Trophoblast cell (in vitro differentiated cells and primary cell): ENCODE measurements at regions not wholly inside any gene's neighbourhood (a gene's known extent, or its start where the extent isn't known, plus 50 kb on each side); places are given as distances from the start of the nearest gene placed in this dataset.

Experiments
- DNase-seq, 2 donors: peaks; one replicate each; pipeline ENCODE4 v3.0.0-alpha.2; 2016
- H2AFZ ChIP-seq: 2 replicates; pipeline ENCODE4 v1.6.1; 2013; ENCODE audit warnings: low read length, moderate library complexity, mild to moderate bottlenecking; ENCODE audit not compliant: insufficient read depth, poor library complexity
- H2AK5ac ChIP-seq: 2 replicates; pipeline ENCODE4 v1.6.1; 2013; ENCODE audit warnings: mild to moderate bottlenecking, low read length
- H2BK120ac ChIP-seq: 2 replicates; pipeline ENCODE4 v1.6.1; 2013; ENCODE audit warnings: low read length, mild to moderate bottlenecking, moderate library complexity; ENCODE audit not compliant: insufficient read depth, poor library complexity
- H2BK12ac ChIP-seq: 2 replicates; pipeline ENCODE4 v1.6.1; 2013; ENCODE audit warnings: mild to moderate bottlenecking, low read length, moderate library complexity
- H2BK5ac ChIP-seq: 2 replicates; pipeline ENCODE4 v1.6.1; 2013; ENCODE audit warnings: low read length, low read depth, moderate library complexity, mild to moderate bottlenecking; ENCODE audit not compliant: poor library complexity
- H3K14ac ChIP-seq: 2 replicates; pipeline ENCODE4 v1.6.1; 2013; ENCODE audit warnings: mild to moderate bottlenecking, low read length
- H3K18ac ChIP-seq: 2 replicates; pipeline ENCODE4 v1.6.1; 2013; ENCODE audit warnings: mild to moderate bottlenecking, low read length
- H3K23ac ChIP-seq: 2 replicates; pipeline ENCODE4 v1.6.1; 2013; ENCODE audit warnings: low read length
- H3K27ac ChIP-seq: 2 replicates; pipeline ENCODE4 v1.5.1; 2013; ENCODE audit warnings: low read depth, mild to moderate bottlenecking, inconsistent platforms, low read length, moderate library complexity
- H3K27me3 ChIP-seq: 2 replicates; pipeline ENCODE4 v1.6.1; 2013; ENCODE audit warnings: inconsistent platforms, mild to moderate bottlenecking, low read length, moderate library complexity; ENCODE audit not compliant: insufficient read depth
- H3K36me3 ChIP-seq, 2 experiments: 1 replicate in 1 of 2; 2 replicates in 1 of 2; pipeline ENCODE4 v1.6.1; 2013; ENCODE audit warnings: low read length in 2 of 2, mild to moderate bottlenecking in 2 of 2, moderate library complexity in 1 of 2; ENCODE audit not compliant: insufficient read depth in 2 of 2, control insufficient read depth in 1 of 2
- H3K4ac ChIP-seq: 2 replicates; pipeline ENCODE4 v1.6.1; 2013; ENCODE audit warnings: low read depth, mild to moderate bottlenecking, low read length, moderate library complexity
- H3K4me1 ChIP-seq, 2 experiments: 1 replicate in 1 of 2; 2 replicates in 1 of 2; pipeline ENCODE4 v1.6.1; 2013; ENCODE audit warnings: low read length in 2 of 2, mild to moderate bottlenecking in 2 of 2, moderate library complexity in 1 of 2; ENCODE audit not compliant: insufficient read depth in 2 of 2, control insufficient read depth in 1 of 2
- H3K4me2 ChIP-seq: 2 replicates; pipeline ENCODE4 v1.6.1; 2013; ENCODE audit warnings: inconsistent platforms, mild to moderate bottlenecking, low read length, moderate library complexity
- H3K4me3 ChIP-seq: 2 replicates; pipeline ENCODE4 v1.5.1; 2013; ENCODE audit warnings: mild to moderate bottlenecking, low read depth, low read length, inconsistent platforms
- H3K79me1 ChIP-seq: one replicate; pipeline ENCODE4 v1.6.1; 2013; ENCODE audit warnings: low read length
- H3K79me2 ChIP-seq: 2 replicates; pipeline ENCODE4 v1.6.1; 2013; ENCODE audit warnings: low read length, mild to moderate bottlenecking; ENCODE audit not compliant: control insufficient read depth, insufficient read depth, poor library complexity
- H3K9ac ChIP-seq: 2 replicates; pipeline ENCODE4 v1.6.1; 2013; ENCODE audit warnings: mild to moderate bottlenecking, low read length
- H3K9me3 ChIP-seq: 2 replicates; pipeline ENCODE4 v1.6.1; 2013; ENCODE audit warnings: low read depth, mild to moderate bottlenecking, control low read depth, inconsistent platforms, low read length; ENCODE audit not compliant: insufficient read depth
- H4K12ac ChIP-seq: 2 replicates; pipeline ENCODE4 v1.6.1; 2013; ENCODE audit warnings: low read depth, mild to moderate bottlenecking, low read length, moderate library complexity
- H4K8ac ChIP-seq: 2 replicates; pipeline ENCODE4 v1.6.1; 2013; ENCODE audit warnings: low read depth, mild to moderate bottlenecking, low read length, moderate library complexity
- H4K91ac ChIP-seq: one replicate; pipeline ENCODE4 v1.6.1; 2013; ENCODE audit warnings: low read depth, mild to moderate bottlenecking, low read length, moderate library complexity
- WGBS: extraction: QIAGEN DNeasy Blood & Tissue Kit; methylation state at CpG from one replicate; pipeline ENCODE4 v1.1.7; 2013; ENCODE audit warnings: missing lambda C conversion rate; ENCODE audit not compliant: insufficient read length, insufficient coverage; ENCODE audit errors: extremely low coverage; 5-methylcytosine and 5-hydroxymethylcytosine counted together

DNA sequence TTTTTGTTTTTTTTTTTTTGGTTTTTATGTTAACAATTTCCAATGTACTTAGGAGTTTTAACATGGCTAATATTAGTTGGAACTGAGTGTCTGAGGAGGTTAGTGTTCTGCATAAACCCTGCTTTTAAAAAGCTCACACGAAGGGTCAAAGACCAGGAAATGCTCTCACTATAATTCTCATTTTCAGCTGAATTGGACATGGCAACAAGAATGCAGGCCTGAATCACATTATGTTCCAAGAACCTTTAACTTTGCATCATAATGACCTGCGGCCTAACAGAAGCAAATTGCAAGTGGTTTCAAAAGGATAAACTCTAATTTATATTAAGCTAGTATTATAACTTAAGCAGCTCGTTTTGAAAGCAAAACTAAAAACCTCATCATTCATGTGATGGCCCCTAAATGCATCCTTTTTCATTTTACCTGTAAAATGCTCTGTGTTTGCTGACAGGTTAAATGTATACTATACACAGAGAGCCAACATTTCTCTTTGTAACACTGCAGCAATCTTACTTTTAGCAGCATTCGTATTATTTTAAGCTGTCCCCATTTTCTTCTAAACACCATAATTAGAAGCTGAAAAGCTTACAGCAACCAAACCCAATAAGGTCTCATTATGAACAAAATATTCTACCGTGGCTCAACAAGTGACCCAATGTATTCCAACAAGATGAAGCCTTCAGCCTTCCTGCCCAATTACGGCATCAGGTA lies 242.8 kb upstream of the SP4 start:
- Histone ChIP-seq H2AK5ac (no peak overlapping the region), H3K23ac (no peak overlapping the region), H3K36me3 (no peaks in the 10 kb centered on the region), H3K4me3 (no peak overlapping the region), H3K14ac (no peak overlapping the region), H4K91ac (no peak overlapping the region), H2BK5ac (no peak overlapping the region), H3K9ac (no peak overlapping the region), H3K79me2 (no peaks in the 10 kb centered on the region), H2BK12ac (no peak overlapping the region), H3K4me1 (no peaks in the 10 kb centered on the region), H3K18ac (no peak overlapping the region), H3K4me2 (no peak overlapping the region), H3K4ac (no peak overlapping the region), H2AFZ (no peak overlapping the region), H4K8ac (no peak overlapping the region), H3K27ac (no peak overlapping the region), H3K27me3 (no peaks in the 10 kb centered on the region), H3K9me3 (no peaks in the 10 kb centered on the region), H4K12ac (no peak overlapping the region), H2BK120ac (no peak overlapping the region), H3K79me1 (no peaks in the 10 kb centered on the region)
- DNase-seq = no peak
- no CpG with 5 or more reads among the region's 6 CpGs for WGBS

DNA sequence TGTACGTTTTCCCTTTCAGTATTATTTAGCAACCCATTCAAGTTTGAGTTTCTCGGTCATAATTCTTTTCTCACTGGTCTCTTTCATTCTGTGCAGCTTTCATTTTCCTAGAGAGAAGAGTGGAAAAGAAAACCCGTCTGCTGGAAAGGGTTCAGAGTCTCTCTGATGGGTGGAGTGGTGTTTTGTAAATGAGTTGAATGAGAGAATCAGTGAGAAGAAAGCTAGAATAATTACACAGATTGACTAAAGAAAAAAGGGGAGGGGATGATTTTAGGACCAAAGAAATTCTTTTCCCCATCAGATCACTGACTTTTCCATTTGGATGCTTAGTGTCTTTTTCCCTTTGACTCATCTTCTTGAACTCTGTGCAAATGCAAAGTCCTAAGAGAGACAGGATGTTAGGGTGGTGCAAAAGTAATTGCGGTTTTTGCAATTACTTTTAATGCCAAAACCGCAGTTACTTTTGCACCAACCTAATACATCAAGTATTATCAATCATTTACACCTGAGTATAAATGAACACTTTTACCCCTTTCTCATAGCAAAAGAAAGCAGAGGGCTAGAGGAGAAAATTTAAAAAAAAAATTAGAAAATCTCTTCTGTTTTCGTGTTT lies 242.1 kb upstream of the SP4 start:
- H3K4me1 ChIP-seq = no peaks in the 10 kb centered on the region
- H3K4me2 ChIP-seq = no peak overlapping the region
- no peaks in the 10 kb centered on the region for H3K79me1 ChIP-seq
- no peaks in the 10 kb centered on the region for H3K36me3 ChIP-seq
- no CpG with 5 or more reads among the region's 6 CpGs for WGBS
- H4K8ac ChIP-seq = no peak overlapping the region
- H2BK5ac ChIP-seq = no peak overlapping the region
- no peak for DNase-seq
- no peak overlapping the region for H4K12ac ChIP-seq
- no peak overlapping the region for H3K9ac ChIP-seq
- H3K23ac ChIP-seq = no peak overlapping the region
- H3K79me2 ChIP-seq = no peaks in the 10 kb centered on the region
- H2BK120ac ChIP-seq = no peak overlapping the region
- no peak overlapping the region for H3K4ac ChIP-seq
- no peak overlapping the region for H3K14ac ChIP-seq
- no peak overlapping the region for H3K27ac ChIP-seq
- no peak overlapping the region for H4K91ac ChIP-seq
- no peak overlapping the region for H3K18ac ChIP-seq
- H3K27me3 ChIP-seq = no peaks in the 10 kb centered on the region
- H2AK5ac ChIP-seq = no peak overlapping the region
- H3K9me3 ChIP-seq = no peaks in the 10 kb centered on the region
- no peak overlapping the region for H2AFZ ChIP-seq
- no peak overlapping the region for H3K4me3 ChIP-seq
- H2BK12ac ChIP-seq = no peak overlapping the region

DNA sequence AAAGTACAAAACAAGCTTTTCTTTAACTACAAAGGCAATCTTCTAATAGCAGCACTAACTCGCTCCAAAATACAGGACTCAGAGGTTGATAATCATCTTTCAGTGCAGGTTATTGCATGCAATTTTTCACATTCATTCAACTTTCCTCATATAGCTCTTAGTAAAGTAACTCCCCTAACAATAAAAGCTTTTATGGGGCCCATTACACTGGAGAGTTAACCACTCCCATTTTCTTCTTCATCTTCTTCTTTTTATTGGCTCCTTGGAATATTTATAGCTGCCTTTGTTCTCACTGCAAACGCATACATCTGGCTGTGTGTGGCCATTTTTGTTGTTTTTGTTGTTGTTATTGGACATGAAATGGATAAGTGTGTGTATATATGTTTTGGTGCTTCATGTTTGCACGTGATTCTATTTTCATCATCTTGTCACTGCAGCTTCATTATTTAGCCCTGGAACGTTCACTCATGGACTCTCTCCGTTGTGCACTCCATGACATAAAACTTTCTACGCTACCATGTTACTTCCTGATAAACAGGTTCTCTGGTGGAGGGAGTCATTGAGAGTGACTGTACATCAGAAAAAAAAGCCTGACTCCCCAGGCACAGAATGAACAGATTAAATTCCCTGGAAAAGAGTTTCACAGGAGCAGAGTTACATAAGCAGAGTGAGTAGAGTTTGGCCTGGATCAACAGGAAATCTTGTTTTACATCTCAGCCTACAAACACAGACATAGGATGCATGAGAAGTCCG lies 236.4 kb upstream of the SP4 start:
- Histone ChIP-seq H3K23ac (no peak overlapping the region), H3K4me3 (no peak overlapping the region), H2BK5ac (no peak overlapping the region), H2AFZ (no peak overlapping the region), H2BK120ac (no peak overlapping the region), H3K4ac (no peak overlapping the region), H3K4me2 (no peak overlapping the region), H3K4me1 (no peaks in the 10 kb centered on the region), H3K9me3 (no peaks in the 10 kb centered on the region), H3K27ac (no peak overlapping the region), H4K91ac (no peak overlapping the region), H3K18ac (no peak overlapping the region), H3K79me2 (no peaks in the 10 kb centered on the region), H3K79me1 (no peaks in the 10 kb centered on the region), H2BK12ac (no peak overlapping the region), H3K36me3 (no peaks in the 10 kb centered on the region), H3K14ac (no peak overlapping the region), H3K27me3 (no peaks in the 10 kb centered on the region), H3K9ac (no peak overlapping the region), H4K8ac (no peak overlapping the region), H4K12ac (no peak overlapping the region), H2AK5ac (no peak overlapping the region)
- peak in 1 of 2 donors; percentile 15 for DNase-seq
- no CpG with 5 or more reads among the region's 7 CpGs for WGBS

DNA sequence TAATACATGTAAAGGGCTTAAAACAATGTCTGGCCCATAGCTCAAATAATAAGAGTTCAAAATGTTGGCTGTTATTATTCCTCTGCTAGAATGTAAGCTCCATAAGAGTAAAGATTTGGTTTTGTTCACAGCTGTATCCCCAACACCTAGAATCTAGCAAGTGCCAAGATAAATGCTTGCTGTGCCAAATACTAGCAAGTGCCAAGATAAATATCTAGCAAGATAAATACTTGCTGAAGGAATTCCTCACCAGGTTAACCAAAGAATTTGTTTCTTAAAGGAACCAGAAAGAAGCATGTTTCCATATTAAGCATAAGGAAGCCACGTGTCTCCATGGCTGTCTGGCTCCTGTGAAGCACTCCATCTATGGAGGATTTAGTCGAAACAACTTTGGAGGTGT lies 235.2 kb upstream of the SP4 start:
- no peak overlapping the region for H3K4me3 ChIP-seq
- no peak overlapping the region for H2BK5ac ChIP-seq
- H3K4me1 ChIP-seq = no peaks in the 10 kb centered on the region
- no peaks in the 10 kb centered on the region for H3K79me1 ChIP-seq
- H4K91ac ChIP-seq = no peak overlapping the region
- no peak overlapping the region for H2BK120ac ChIP-seq
- no peak overlapping the region for H4K8ac ChIP-seq
- no peak overlapping the region for H3K14ac ChIP-seq
- no peak overlapping the region for H2BK12ac ChIP-seq
- H2AK5ac ChIP-seq = no peak overlapping the region
- H3K79me2 ChIP-seq = no peaks in the 10 kb centered on the region
- WGBS = no CpG with 5 or more reads among the region's 2 CpGs
- H3K36me3 ChIP-seq = no peaks in the 10 kb centered on the region
- H3K27ac ChIP-seq = no peak overlapping the region
- no peak overlapping the region for H3K23ac ChIP-seq
- no peak overlapping the region for H3K4me2 ChIP-seq
- H4K12ac ChIP-seq = no peak overlapping the region
- H3K27me3 ChIP-seq = no peaks in the 10 kb centered on the region
- H2AFZ ChIP-seq = no peak overlapping the region
- H3K18ac ChIP-seq = no peak overlapping the region
- H3K9me3 ChIP-seq = no peaks in the 10 kb centered on the region
- H3K9ac ChIP-seq = no peak overlapping the region
- H3K4ac ChIP-seq = no peak overlapping the region
- DNase-seq = no peak
